NCI-H1436 treated with DMSO at 0.1 percent for 48 hours (cell line): ENCODE measurements at regions not wholly inside any gene's neighbourhood (a gene's known extent, or its start where the extent isn't known, plus 50 kb on each side); places are given as distances from the start of the nearest gene placed in this dataset.

ENCODE experiments used
- DNase-seq: peaks from one replicate; lab custom pipeline; 2025; lab: John Stamatoyannopoulos, UW

GRCh38 chr3:71890356-71890931, 105.5 kb upstream of the PROK2 start:
- DNase-seq = no peak

- no peak for DNase-seq
Measured at GRCh38 chr3:71887256-71887655, 102.3 kb upstream of the PROK2 start.

GRCh38 chr3:71885006-71885405, 100.1 kb upstream of the PROK2 start:
- no peak for DNase-seq

- DNase-seq = no peak
Measured at GRCh38 chr3:71881732-71882131, 96.8 kb upstream of the PROK2 start.

- DNase-seq = no peak
Measured at GRCh38 chr3:71881041-71881440, 96.1 kb upstream of the PROK2 start.

GRCh38 chr3:71879089-71879488, 94.1 kb upstream of the PROK2 start:
- DNase-seq = no peak

- DNase-seq = no peak
Measured at GRCh38 chr3:71876135-71877105, 91.5 kb upstream of the PROK2 start.

- DNase-seq = peak; percentile 24
Measured at GRCh38 chr3:71875461-71875947, 90.6 kb upstream of the PROK2 start.

GRCh38 chr3:71874618-71875017, 89.7 kb upstream of the PROK2 start:
- no peak for DNase-seq

- DNase-seq = no peak
Measured at GRCh38 chr3:71873093-71873611, 88.2 kb upstream of the PROK2 start.

GRCh38 chr3:71872256-71872655, 87.3 kb upstream of the PROK2 start:
- no peak for DNase-seq

GRCh38 chr3:71870966-71871512, 86.1 kb upstream of the PROK2 start:
- no peak for DNase-seq

GRCh38 chr3:71868876-71869275, 83.9 kb upstream of the PROK2 start:
- DNase-seq = no peak

GRCh38 chr3:71865727-71866126, 80.8 kb upstream of the PROK2 start:
- DNase-seq = no peak

GRCh38 chr3:71863563-71864190, 78.7 kb upstream of the PROK2 start:
- DNase-seq = no peak

- DNase-seq = no peak
Measured at GRCh38 chr3:71862371-71863140, 77.6 kb upstream of the PROK2 start.

- DNase-seq = peak; percentile 2
Measured at GRCh38 chr3:71859123-71859519, 74.2 kb upstream of the PROK2 start.

GRCh38 chr3:71858503-71859122, 73.7 kb upstream of the PROK2 start:
- no peak for DNase-seq

GRCh38 chr3:71857956-71858355, 73.0 kb upstream of the PROK2 start:
- no peak for DNase-seq

- no peak for DNase-seq
Measured at GRCh38 chr3:71854706-71855105, 69.8 kb upstream of the PROK2 start.

GRCh38 chr3:71854096-71854495, 69.1 kb upstream of the PROK2 start:
- no peak for DNase-seq
